ENCODE measurements at regions not wholly inside any gene's neighbourhood (a gene's known extent, or its start where the extent isn't known, plus 50 kb on each side); places are given as distances from the start of the nearest gene placed in this dataset.

- no peak for TF ChIP-seq ARNT (IDR thresholded peaks at IDR 0.05)
- no peak for TF ChIP-seq FOXA1 (IDR thresholded peaks at IDR 0.05)
- no peak for TF ChIP-seq SP1 (IDR thresholded peaks at IDR 0.05)
- no peak for TF ChIP-seq SUZ12 (IDR thresholded peaks at IDR 0.05)
- TF ChIP-seq LEF1 (IDR thresholded peaks at IDR 0.05; ENCODE audit: borderline replicate concordance) = no peak
- no peak for TF ChIP-seq ELF4 (IDR thresholded peaks at IDR 0.05)
- TF ChIP-seq NFRKB (IDR thresholded peaks at IDR 0.05) = no peak
- TF ChIP-seq FOXK2 (IDR thresholded peaks at IDR 0.05) = no peak
These were observed 95.0 kb downstream of the C12orf75 start for GRCh38 chr12:105425254-105426174.
